ENCODE measurements at regions not wholly inside any gene's neighbourhood (a gene's known extent, or its start where the extent isn't known, plus 50 kb on each side); places are given as distances from the start of the nearest gene placed in this dataset.

DNA sequence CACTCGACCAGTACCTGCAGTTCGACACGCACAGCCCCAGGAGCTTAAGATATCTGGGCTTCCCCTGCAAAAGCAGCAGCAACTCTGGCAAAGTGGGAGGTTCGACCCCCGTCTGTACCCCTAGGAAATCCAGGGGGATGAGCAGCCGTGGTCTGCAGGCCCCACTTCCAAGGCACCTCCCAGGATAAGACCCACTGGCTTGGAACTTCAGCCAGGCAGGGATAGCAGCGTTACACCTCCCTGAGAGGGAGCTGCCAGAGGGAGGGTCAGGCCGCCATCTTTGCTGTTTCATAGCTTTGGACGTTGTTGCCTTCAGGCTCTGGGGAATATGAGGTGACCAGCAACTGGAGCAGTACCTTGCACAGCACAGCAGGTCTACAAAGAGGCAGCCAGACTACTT lies 351.1 kb downstream of the SOX11 start:
- H3K9me3 ChIP-seq (ENCODE audit: control insufficient read depth, low read depth, low read length), result peaks cover 5% of the 10 kb centered on the region
- FAIRE-seq (no peak), DNase-seq (ENCODE audit: low read depth, low spot score) (no peak)
- H3K9me1 ChIP-seq (ENCODE audit: control insufficient read depth, extremely low read depth, insufficient read depth, low read length), result no peaks in the 10 kb centered on the region
- H2AFZ ChIP-seq (ENCODE audit: control insufficient read depth, low read length), result no peak overlapping the region
- no peaks in the 10 kb centered on the region for H3K79me2 ChIP-seq (ENCODE audit: control insufficient read depth, insufficient read depth, low read length)
- H4K20me1 ChIP-seq (ENCODE audit: control insufficient read depth, extremely low read depth, insufficient read depth, low read length), result no peaks in the 10 kb centered on the region
- H3K4me1 ChIP-seq (ENCODE audit: control insufficient read depth, extremely low read depth, insufficient read depth, low read length), result no peaks in the 10 kb centered on the region
- no peak overlapping the region for H3K4me2 ChIP-seq (ENCODE audit: control insufficient read depth, extremely low read depth, insufficient read depth, low read depth, low read length)
- H3K27ac ChIP-seq (ENCODE audit: control insufficient read depth, insufficient read depth, low read length), result no peak overlapping the region
- H3K9ac ChIP-seq (ENCODE audit: control insufficient read depth, extremely low read depth, insufficient read depth, low read length), result no peak overlapping the region
- no peaks in the 10 kb centered on the region for H3K36me3 ChIP-seq (ENCODE audit: control insufficient read depth in 2 of 2, extremely low read depth in 1 of 2, insufficient read depth in 2 of 2, low read length in 2 of 2)
- H3K4me3 ChIP-seq (ENCODE audit: control insufficient read depth in 2 of 3, extremely low read depth in 1 of 3, insufficient read depth in 2 of 3, low read depth in 1 of 3, low read length in 3 of 3), result no peak overlapping the region
- no peaks in the 10 kb centered on the region for H3K27me3 ChIP-seq (ENCODE audit: control insufficient read depth, extremely low read depth, insufficient read depth, low read length)
- TF ChIP-seq EZH2 (IDR thresholded peaks at IDR 0.05; ENCODE audit: low read length), result no peak
- TF ChIP-seq, protein P1, sequence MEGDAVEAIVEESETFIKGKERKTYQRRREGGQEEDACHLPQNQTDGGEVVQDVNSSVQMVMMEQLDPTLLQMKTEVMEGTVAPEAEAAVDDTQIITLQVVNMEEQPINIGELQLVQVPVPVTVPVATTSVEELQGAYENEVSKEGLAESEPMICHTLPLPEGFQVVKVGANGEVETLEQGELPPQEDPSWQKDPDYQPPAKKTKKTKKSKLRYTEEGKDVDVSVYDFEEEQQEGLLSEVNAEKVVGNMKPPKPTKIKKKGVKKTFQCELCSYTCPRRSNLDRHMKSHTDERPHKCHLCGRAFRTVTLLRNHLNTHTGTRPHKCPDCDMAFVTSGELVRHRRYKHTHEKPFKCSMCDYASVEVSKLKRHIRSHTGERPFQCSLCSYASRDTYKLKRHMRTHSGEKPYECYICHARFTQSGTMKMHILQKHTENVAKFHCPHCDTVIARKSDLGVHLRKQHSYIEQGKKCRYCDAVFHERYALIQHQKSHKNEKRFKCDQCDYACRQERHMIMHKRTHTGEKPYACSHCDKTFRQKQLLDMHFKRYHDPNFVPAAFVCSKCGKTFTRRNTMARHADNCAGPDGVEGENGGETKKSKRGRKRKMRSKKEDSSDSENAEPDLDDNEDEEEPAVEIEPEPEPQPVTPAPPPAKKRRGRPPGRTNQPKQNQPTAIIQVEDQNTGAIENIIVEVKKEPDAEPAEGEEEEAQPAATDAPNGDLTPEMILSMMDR (optimal IDR thresholded peaks at IDR 0.05 in 1 of 3, IDR thresholded peaks at IDR 0.05 in 1 of 3, conservative IDR thresholded peaks at IDR 0.05 in 1 of 3; ENCODE audit: extremely low read depth in 1 of 3, insufficient read depth in 2 of 3, low read length in 3 of 3), result no peak
- dilution Hi-C loops (cut with MboI; ENCODE audit: extremely low pct_ligation_motif_present, low sequenced_read_pairs), result no loop called here

GRCh38 chr2:6052649-6053048 lies 360.5 kb downstream of the SOX11 start:
- H3K27me3 ChIP-seq (ENCODE audit: control insufficient read depth, extremely low read depth, insufficient read depth, low read length), result no peaks in the 10 kb centered on the region
- H3K9me3 ChIP-seq (ENCODE audit: control insufficient read depth, low read depth, low read length), result no peaks in the 10 kb centered on the region
- H3K4me2 ChIP-seq (ENCODE audit: control insufficient read depth, extremely low read depth, insufficient read depth, low read depth, low read length), result no peak overlapping the region
- H2AFZ ChIP-seq (ENCODE audit: control insufficient read depth, low read length), result no peak overlapping the region
- no peak overlapping the region for H3K4me3 ChIP-seq (ENCODE audit: control insufficient read depth in 2 of 3, extremely low read depth in 1 of 3, insufficient read depth in 2 of 3, low read depth in 1 of 3, low read length in 3 of 3)
- no peak for DNase-seq (ENCODE audit: low read depth, low spot score)
- H3K9me1 ChIP-seq (ENCODE audit: control insufficient read depth, extremely low read depth, insufficient read depth, low read length), result no peaks in the 10 kb centered on the region
- dilution Hi-C loops (cut with MboI; ENCODE audit: extremely low pct_ligation_motif_present, low sequenced_read_pairs), result no loop called here
- H3K36me3 ChIP-seq (ENCODE audit: control insufficient read depth in 2 of 2, extremely low read depth in 1 of 2, insufficient read depth in 2 of 2, low read length in 2 of 2), result no peaks in the 10 kb centered on the region
- no peaks in the 10 kb centered on the region for H4K20me1 ChIP-seq (ENCODE audit: control insufficient read depth, extremely low read depth, insufficient read depth, low read length)
- no peaks in the 10 kb centered on the region for H3K4me1 ChIP-seq (ENCODE audit: control insufficient read depth, extremely low read depth, insufficient read depth, low read length)
- no peak overlapping the region for H3K27ac ChIP-seq (ENCODE audit: control insufficient read depth, insufficient read depth, low read length)
- H3K9ac ChIP-seq (ENCODE audit: control insufficient read depth, extremely low read depth, insufficient read depth, low read length), result no peak overlapping the region
- no peaks in the 10 kb centered on the region for H3K79me2 ChIP-seq (ENCODE audit: control insufficient read depth, insufficient read depth, low read length)
- no peak for FAIRE-seq
- no peak for TF ChIP-seq EZH2 (IDR thresholded peaks at IDR 0.05; ENCODE audit: low read length)
- TF ChIP-seq, protein P1 (optimal IDR thresholded peaks at IDR 0.05 in 1 of 3, IDR thresholded peaks at IDR 0.05 in 1 of 3, conservative IDR thresholded peaks at IDR 0.05 in 1 of 3; ENCODE audit: extremely low read depth in 1 of 3, insufficient read depth in 2 of 3, low read length in 3 of 3), result no peak
